ENCODE measurements at regions not wholly inside any gene's neighbourhood (a gene's known extent, or its start where the extent isn't known, plus 50 kb on each side); places are given as distances from the start of the nearest gene placed in this dataset.

DNA sequence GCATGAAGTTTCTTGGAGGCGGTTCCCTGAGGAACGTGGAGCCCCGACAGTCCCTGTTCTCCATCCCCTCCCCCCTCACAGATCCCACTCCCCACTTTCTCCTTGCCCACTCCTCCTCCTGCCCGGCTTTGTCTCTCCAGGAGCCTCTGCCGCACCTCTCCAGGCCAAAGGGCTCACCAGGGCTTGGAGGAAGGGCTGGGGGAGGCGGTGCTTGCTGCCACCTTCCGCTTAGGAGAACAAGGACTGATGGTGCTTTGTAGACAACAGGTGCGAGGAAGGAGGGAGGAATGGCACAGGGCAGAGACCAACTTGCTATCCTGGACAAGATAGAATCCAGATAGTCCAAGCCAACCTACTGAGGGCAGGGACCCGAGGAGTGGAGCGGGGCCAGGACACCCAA, 103.5 kb upstream of the SMAD3 start:
- Histone ChIP-seq H2AFZ (ENCODE audit: low read length) (no peak overlapping the region), H3K27ac (ENCODE audit: low read depth, low read length, poor library complexity, severe bottlenecking) (no peak overlapping the region), H3K4me1 (ENCODE audit: insufficient read depth, low read length, poor library complexity, severe bottlenecking) (peaks cover 5% of the 10 kb centered on the region), H3K4me3 (ENCODE audit: low read depth, low read length, poor library complexity, severe bottlenecking) (no peak overlapping the region), H3K9me3 (ENCODE audit: low read length) (no peaks in the 10 kb centered on the region), H3K36me3 (ENCODE audit: insufficient read depth, low read length) (no peaks in the 10 kb centered on the region), H4K20me1 (ENCODE audit: insufficient read depth, low read length) (no peaks in the 10 kb centered on the region), H3K9me2 (ENCODE audit: insufficient read depth, low read length) (no peaks in the 10 kb centered on the region), H3K79me2 (ENCODE audit: insufficient read depth, low read depth, low read length) (no peaks in the 10 kb centered on the region), H3K4me2 (ENCODE audit: low read length) (no peak overlapping the region)
- BruUV-seq (replicated peaks): no TSS peak
- TF ChIP-seq, protein P1, sequence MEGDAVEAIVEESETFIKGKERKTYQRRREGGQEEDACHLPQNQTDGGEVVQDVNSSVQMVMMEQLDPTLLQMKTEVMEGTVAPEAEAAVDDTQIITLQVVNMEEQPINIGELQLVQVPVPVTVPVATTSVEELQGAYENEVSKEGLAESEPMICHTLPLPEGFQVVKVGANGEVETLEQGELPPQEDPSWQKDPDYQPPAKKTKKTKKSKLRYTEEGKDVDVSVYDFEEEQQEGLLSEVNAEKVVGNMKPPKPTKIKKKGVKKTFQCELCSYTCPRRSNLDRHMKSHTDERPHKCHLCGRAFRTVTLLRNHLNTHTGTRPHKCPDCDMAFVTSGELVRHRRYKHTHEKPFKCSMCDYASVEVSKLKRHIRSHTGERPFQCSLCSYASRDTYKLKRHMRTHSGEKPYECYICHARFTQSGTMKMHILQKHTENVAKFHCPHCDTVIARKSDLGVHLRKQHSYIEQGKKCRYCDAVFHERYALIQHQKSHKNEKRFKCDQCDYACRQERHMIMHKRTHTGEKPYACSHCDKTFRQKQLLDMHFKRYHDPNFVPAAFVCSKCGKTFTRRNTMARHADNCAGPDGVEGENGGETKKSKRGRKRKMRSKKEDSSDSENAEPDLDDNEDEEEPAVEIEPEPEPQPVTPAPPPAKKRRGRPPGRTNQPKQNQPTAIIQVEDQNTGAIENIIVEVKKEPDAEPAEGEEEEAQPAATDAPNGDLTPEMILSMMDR (conservative IDR thresholded peaks at IDR 0.05; ENCODE audit: low read length): no peak
- no peak for TF ChIP-seq EZH2phosphoT487 (IDR thresholded peaks at IDR 0.05; ENCODE audit: borderline replicate concordance, low read depth, low read length)
- intact Hi-C loops (cut with micrococcal nuclease; ENCODE audit: unreplicated experiment): no loop called here
- DNase-seq (ENCODE audit: low spot score): no peak
- ChIA-PET POLR2A (no interaction called here), CTCF (ENCODE audit: unreplicated experiment) (no interaction called here)

DNA sequence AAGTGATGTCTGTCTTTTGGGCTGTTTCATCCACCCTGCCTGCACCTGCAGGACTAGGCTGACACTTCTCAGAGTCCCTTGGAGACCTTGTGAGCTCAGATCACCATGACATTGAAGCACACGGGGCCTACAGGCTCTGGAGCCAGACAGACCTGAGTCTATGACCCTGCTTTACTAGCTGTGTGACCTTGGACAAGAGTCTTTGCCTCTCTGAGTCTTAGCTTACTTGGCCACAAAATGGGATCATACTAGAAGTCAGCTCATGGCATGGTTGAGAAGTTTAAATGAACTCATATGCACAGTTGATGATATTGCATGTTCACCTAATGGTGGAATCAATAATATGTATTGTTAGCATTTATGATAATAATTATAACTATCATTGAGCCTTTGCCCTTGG, 102.9 kb upstream of the SMAD3 start:
- Histone ChIP-seq H2AFZ (ENCODE audit: low read length) (no peak overlapping the region), H3K4me2 (ENCODE audit: low read length) (no peak overlapping the region), H3K27ac (ENCODE audit: low read depth, low read length, poor library complexity, severe bottlenecking) (no peak overlapping the region), H3K9me3 (ENCODE audit: low read length) (no peaks in the 10 kb centered on the region), H3K9me2 (ENCODE audit: insufficient read depth, low read length) (no peaks in the 10 kb centered on the region), H3K79me2 (ENCODE audit: insufficient read depth, low read depth, low read length) (no peaks in the 10 kb centered on the region), H4K20me1 (ENCODE audit: insufficient read depth, low read length) (no peaks in the 10 kb centered on the region), H3K4me3 (ENCODE audit: low read depth, low read length, poor library complexity, severe bottlenecking) (no peak overlapping the region), H3K36me3 (ENCODE audit: insufficient read depth, low read length) (no peaks in the 10 kb centered on the region), H3K4me1 (ENCODE audit: insufficient read depth, low read length, poor library complexity, severe bottlenecking) (peaks cover under 1% of the 10 kb centered on the region)
- no peak for DNase-seq (ENCODE audit: low spot score)
- TF ChIP-seq, protein P1 (conservative IDR thresholded peaks at IDR 0.05; ENCODE audit: low read length): no peak
- no peak for TF ChIP-seq EZH2phosphoT487 (IDR thresholded peaks at IDR 0.05; ENCODE audit: borderline replicate concordance, low read depth, low read length)
- POLR2A ChIA-PET: no interaction called here
- no TSS peak for BruUV-seq (replicated peaks)
- intact Hi-C loops (cut with micrococcal nuclease; ENCODE audit: unreplicated experiment): no loop called here
- CTCF ChIA-PET (ENCODE audit: unreplicated experiment): no interaction called here

DNA sequence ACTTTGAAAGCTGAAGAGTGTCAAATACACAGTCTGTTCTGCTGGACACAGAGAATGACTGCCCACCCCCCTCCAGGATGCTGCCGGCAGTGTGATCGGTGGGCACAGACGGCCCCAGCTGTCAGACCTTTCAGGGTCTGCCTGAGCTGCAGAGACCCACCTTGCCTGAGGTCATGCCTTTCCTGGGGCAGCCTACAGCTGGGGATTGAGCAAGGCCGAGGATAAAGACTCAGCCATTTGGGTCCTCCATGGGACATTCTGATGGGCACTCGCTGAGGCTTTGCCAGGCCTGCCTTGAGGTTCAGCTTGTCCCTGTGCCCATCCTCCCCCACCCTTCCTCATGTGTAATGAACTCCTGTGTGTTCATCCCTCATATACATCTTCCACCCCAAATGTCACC, 102.3 kb upstream of the SMAD3 start:
- no peaks in the 10 kb centered on the region for H3K79me2 ChIP-seq (ENCODE audit: insufficient read depth, low read depth, low read length)
- no peaks in the 10 kb centered on the region for H4K20me1 ChIP-seq (ENCODE audit: insufficient read depth, low read length)
- H3K27ac ChIP-seq (ENCODE audit: low read depth, low read length, poor library complexity, severe bottlenecking): no peak overlapping the region
- no peak overlapping the region for H2AFZ ChIP-seq (ENCODE audit: low read length)
- no peaks in the 10 kb centered on the region for H3K9me3 ChIP-seq (ENCODE audit: low read length)
- TF ChIP-seq EZH2phosphoT487 (IDR thresholded peaks at IDR 0.05; ENCODE audit: borderline replicate concordance, low read depth, low read length): no peak
- TF ChIP-seq, protein P1 (conservative IDR thresholded peaks at IDR 0.05; ENCODE audit: low read length): no peak
- no peak overlapping the region for H3K4me3 ChIP-seq (ENCODE audit: low read depth, low read length, poor library complexity, severe bottlenecking)
- DNase-seq (ENCODE audit: low spot score): no peak
- no peak overlapping the region for H3K4me2 ChIP-seq (ENCODE audit: low read length)
- no TSS peak for BruUV-seq (replicated peaks)
- H3K36me3 ChIP-seq (ENCODE audit: insufficient read depth, low read length): no peaks in the 10 kb centered on the region
- H3K4me1 ChIP-seq (ENCODE audit: insufficient read depth, low read length, poor library complexity, severe bottlenecking): no peaks in the 10 kb centered on the region
- intact Hi-C loops (cut with micrococcal nuclease; ENCODE audit: unreplicated experiment): no loop called here
- ChIA-PET CTCF (ENCODE audit: unreplicated experiment) (no interaction called here), POLR2A (no interaction called here)
- H3K9me2 ChIP-seq (ENCODE audit: insufficient read depth, low read length): no peaks in the 10 kb centered on the region

Measured in OCI-LY7 (cell line).